ENCODE measurements at regions not wholly inside any gene's neighbourhood (a gene's known extent, or its start where the extent isn't known, plus 50 kb on each side); places are given as distances from the start of the nearest gene placed in this dataset.

- no peak for TF ChIP-seq CTCF (IDR thresholded peaks at IDR 0.05)
- TF ChIP-seq EP300 (IDR thresholded peaks at IDR 0.05) = no peak
Measured at GRCh38 chr3:73828348-73828747, 203.6 kb upstream of the PDZRN3 start.
